KMS-11 (cell line): ENCODE measurements at regions not wholly inside any gene's neighbourhood (a gene's known extent, or its start where the extent isn't known, plus 50 kb on each side); places are given as distances from the start of the nearest gene placed in this dataset.

Experiments used
- H2AFZ ChIP-seq: fragments of 200-600 bp; sonication (generic); 2 replicates; pipeline ENCODE4 v1.6.1; 2016; ENCODE audit warnings: antibody characterized with exemption, mixed run types, low read depth
- H3K27ac ChIP-seq: fragments of 200-600 bp; sonication (generic); 2 replicates; pipeline ENCODE4 v1.6.1; 2016; ENCODE audit warnings: mild to moderate bottlenecking, mixed run types
- H3K27me3 ChIP-seq: fragments of 200-600 bp; sonication (generic); 2 replicates; pipeline ENCODE4 v1.6.1; 2017; ENCODE audit warnings: mild to moderate bottlenecking, low read depth, mixed run types, moderate library complexity; ENCODE audit not compliant: insufficient read depth
- H3K36me3 ChIP-seq: fragments of 200-600 bp; sonication (generic); 2 replicates; pipeline ENCODE4 v1.6.1; 2017; ENCODE audit warnings: mild to moderate bottlenecking, mixed run types; ENCODE audit not compliant: insufficient read depth
- H3K4me1 ChIP-seq: fragments of 200-600 bp; sonication (generic); 2 replicates; pipeline ENCODE4 v1.6.1; 2016; ENCODE audit warnings: mild to moderate bottlenecking, low read depth, mixed run types; ENCODE audit not compliant: poor library complexity, severe bottlenecking
- H3K4me2 ChIP-seq: fragments of 200-600 bp; sonication (generic); 2 replicates; pipeline ENCODE4 v1.7.0; 2016; ENCODE audit warnings: mild to moderate bottlenecking, mixed run types
- H3K4me3 ChIP-seq: fragments of 200-600 bp; sonication (generic); IDR thresholded peaks from 2 replicates; pipeline ENCODE4 v1.6.1; 2017; ENCODE audit warnings: low read depth, low read length, mixed read lengths; ENCODE audit not compliant: insufficient read depth
- H3K79me2 ChIP-seq: fragments of 200-600 bp; sonication (generic); 2 replicates; pipeline ENCODE4 v1.6.1; 2016; ENCODE audit warnings: low read depth, mixed run types; ENCODE audit not compliant: insufficient read depth
- H3K9ac ChIP-seq: fragments of 200-600 bp; sonication (generic); 2 replicates; pipeline ENCODE4 v1.6.1; 2016; ENCODE audit warnings: mild to moderate bottlenecking, mixed run types
- H4K20me1 ChIP-seq: fragments of 200-600 bp; sonication (generic); 2 replicates; pipeline ENCODE4 v1.6.1; 2016; ENCODE audit warnings: mild to moderate bottlenecking, mixed run types; ENCODE audit not compliant: insufficient read depth
- TF ChIP-seq, protein P1 (sequence below): fragments of 200-600 bp; sonication (generic); conservative IDR thresholded peaks from 2 replicates; pipeline ENCODE4 v1.6.1; 2017; ENCODE audit warnings: low read depth, mild to moderate bottlenecking, antibody characterized with exemption, low read length, moderate library complexity, mixed read lengths

DNA sequence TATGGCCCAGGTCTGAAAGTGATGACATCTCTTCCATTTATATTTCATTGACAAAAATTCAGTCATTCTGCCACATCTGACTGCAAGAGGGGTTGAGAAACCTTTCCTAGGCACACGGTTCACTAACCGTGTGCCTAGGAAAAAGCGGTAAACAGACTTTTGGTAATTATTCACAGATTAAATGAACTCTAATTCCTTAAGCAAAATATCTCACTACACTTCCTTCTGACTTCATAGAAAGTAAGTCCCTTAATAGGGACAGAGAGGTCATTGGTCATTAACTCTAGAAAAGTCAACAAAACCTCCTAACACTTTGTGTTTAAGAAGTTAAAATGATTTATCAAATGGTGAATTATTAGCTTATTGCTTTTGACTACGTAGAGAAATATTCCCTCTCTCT lies 205.1 kb downstream of the PDHA2 start:
- Histone ChIP-seq H2AFZ (no peak overlapping the region), H3K79me2 (no peaks in the 10 kb centered on the region), H3K27ac (no peak overlapping the region), H3K27me3 (no peaks in the 10 kb centered on the region), H3K4me3 (no peak overlapping the region), H3K4me2 (no peak overlapping the region), H3K36me3 (no peaks in the 10 kb centered on the region), H3K9ac (no peak overlapping the region), H3K4me1 (peaks cover under 1% of the 10 kb centered on the region), H4K20me1 (no peaks in the 10 kb centered on the region)
- TF ChIP-seq, protein P1, sequence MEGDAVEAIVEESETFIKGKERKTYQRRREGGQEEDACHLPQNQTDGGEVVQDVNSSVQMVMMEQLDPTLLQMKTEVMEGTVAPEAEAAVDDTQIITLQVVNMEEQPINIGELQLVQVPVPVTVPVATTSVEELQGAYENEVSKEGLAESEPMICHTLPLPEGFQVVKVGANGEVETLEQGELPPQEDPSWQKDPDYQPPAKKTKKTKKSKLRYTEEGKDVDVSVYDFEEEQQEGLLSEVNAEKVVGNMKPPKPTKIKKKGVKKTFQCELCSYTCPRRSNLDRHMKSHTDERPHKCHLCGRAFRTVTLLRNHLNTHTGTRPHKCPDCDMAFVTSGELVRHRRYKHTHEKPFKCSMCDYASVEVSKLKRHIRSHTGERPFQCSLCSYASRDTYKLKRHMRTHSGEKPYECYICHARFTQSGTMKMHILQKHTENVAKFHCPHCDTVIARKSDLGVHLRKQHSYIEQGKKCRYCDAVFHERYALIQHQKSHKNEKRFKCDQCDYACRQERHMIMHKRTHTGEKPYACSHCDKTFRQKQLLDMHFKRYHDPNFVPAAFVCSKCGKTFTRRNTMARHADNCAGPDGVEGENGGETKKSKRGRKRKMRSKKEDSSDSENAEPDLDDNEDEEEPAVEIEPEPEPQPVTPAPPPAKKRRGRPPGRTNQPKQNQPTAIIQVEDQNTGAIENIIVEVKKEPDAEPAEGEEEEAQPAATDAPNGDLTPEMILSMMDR: no peak

- TF ChIP-seq, protein P1: no peak
- Histone ChIP-seq H3K36me3 (no peaks in the 10 kb centered on the region), H3K4me1 (peaks cover 5% of the 10 kb centered on the region), H2AFZ (no peak overlapping the region), H3K79me2 (no peaks in the 10 kb centered on the region), H3K9ac (no peak overlapping the region), H3K27me3 (no peaks in the 10 kb centered on the region), H4K20me1 (no peaks in the 10 kb centered on the region), H3K4me3 (no peak overlapping the region), H3K27ac (no peak overlapping the region), H3K4me2 (no peak overlapping the region)
These were observed 212.9 kb downstream of the PDHA2 start for GRCh38 chr4:96052827-96053226.

GRCh38 chr4:96056346-96056934 lies 216.5 kb downstream of the PDHA2 start:
- Histone ChIP-seq H3K27ac (no peak overlapping the region), H4K20me1 (no peaks in the 10 kb centered on the region), H3K79me2 (no peaks in the 10 kb centered on the region), H3K36me3 (no peaks in the 10 kb centered on the region), H2AFZ (no peak overlapping the region), H3K4me2 (no peak overlapping the region), H3K27me3 (no peaks in the 10 kb centered on the region), H3K4me3 (no peak overlapping the region), H3K9ac (no peak overlapping the region), H3K4me1 (no peaks in the 10 kb centered on the region)
- TF ChIP-seq, protein P1: no peak

DNA sequence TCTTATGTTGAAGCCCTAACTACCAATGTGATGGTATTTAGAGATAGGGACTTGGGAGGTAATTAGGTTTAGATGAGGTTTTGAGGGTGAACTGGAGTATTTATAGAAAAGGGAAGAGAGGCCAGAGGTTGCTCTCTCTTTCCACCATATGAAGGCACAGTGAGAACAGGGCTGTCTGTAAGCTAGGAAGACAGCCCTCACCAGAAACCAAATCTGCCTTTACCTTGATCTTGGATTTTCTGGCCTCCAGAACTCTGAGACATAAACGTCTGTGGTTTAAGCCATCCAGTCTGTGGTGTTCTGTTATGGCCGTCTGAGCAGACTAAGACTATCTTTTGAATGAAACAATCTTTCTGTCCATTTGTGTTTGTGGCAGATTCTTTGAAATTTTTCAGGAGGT lies 223.7 kb downstream of the PDHA2 start:
- Histone ChIP-seq H3K27me3 (no peaks in the 10 kb centered on the region), H3K9ac (no peak overlapping the region), H4K20me1 (no peaks in the 10 kb centered on the region), H3K36me3 (no peaks in the 10 kb centered on the region), H3K4me2 (no peak overlapping the region), H3K27ac (no peak overlapping the region), H3K79me2 (no peaks in the 10 kb centered on the region), H2AFZ (no peak overlapping the region), H3K4me3 (no peak overlapping the region), H3K4me1 (no peaks in the 10 kb centered on the region)
- TF ChIP-seq, protein P1: no peak
